ENCODE measurements at regions not wholly inside any gene's neighbourhood (a gene's known extent, or its start where the extent isn't known, plus 50 kb on each side); places are given as distances from the start of the nearest gene placed in this dataset.

GRCh38 chr1:189816558-189816957, 661.1 kb downstream of the BRINP3 start:
- no peak for DNase-seq (ENCODE audit: low spot score)
- no peak for TF ChIP-seq CTCF (IDR thresholded peaks at IDR 0.05; ENCODE audit: extremely low read depth, missing control alignments)

- TF ChIP-seq CTCF (IDR thresholded peaks at IDR 0.05; ENCODE audit: extremely low read depth, missing control alignments), result no peak
- DNase-seq (ENCODE audit: low spot score), result no peak
Measured at GRCh38 chr1:189819751-189820150, 657.9 kb downstream of the BRINP3 start.

GRCh38 chr1:189821833-189822232, 655.8 kb downstream of the BRINP3 start:
- no peak for DNase-seq (ENCODE audit: low spot score)
- TF ChIP-seq CTCF (IDR thresholded peaks at IDR 0.05; ENCODE audit: extremely low read depth, missing control alignments), result no peak

GRCh38 chr1:189834813-189835212, 642.9 kb downstream of the BRINP3 start:
- TF ChIP-seq CTCF (IDR thresholded peaks at IDR 0.05; ENCODE audit: extremely low read depth, missing control alignments), result no peak
- DNase-seq (ENCODE audit: low spot score), result no peak

GRCh38 chr1:189847613-189848012, 630.1 kb downstream of the BRINP3 start:
- TF ChIP-seq CTCF (IDR thresholded peaks at IDR 0.05; ENCODE audit: extremely low read depth, missing control alignments), result no peak
- no peak for DNase-seq (ENCODE audit: low spot score)

- no peak for DNase-seq (ENCODE audit: low spot score)
- TF ChIP-seq CTCF (IDR thresholded peaks at IDR 0.05; ENCODE audit: extremely low read depth, missing control alignments), result no peak
Measured at GRCh38 chr1:189851806-189852367, 625.8 kb downstream of the BRINP3 start.

- peak; percentile 58 for TF ChIP-seq CTCF (IDR thresholded peaks at IDR 0.05; ENCODE audit: extremely low read depth, missing control alignments)
- DNase-seq (ENCODE audit: low spot score), result peak; percentile 32
Measured at GRCh38 chr1:189859385-189859977, 618.2 kb downstream of the BRINP3 start.
